ENCODE measurements at regions not wholly inside any gene's neighbourhood (a gene's known extent, or its start where the extent isn't known, plus 50 kb on each side); places are given as distances from the start of the nearest gene placed in this dataset.
"Not testable (repeated sequence)": the region's sequence is repeated elsewhere in the genome, so short reads cannot be mapped to it uniquely, and the experiment has no call there.

GRCh38 chr1:181222972-181223505 lies 134.5 kb downstream of the IER5 start (continued):
- TF ChIP-seq SIN3A (IDR thresholded peaks at IDR 0.05; ENCODE audit: low read depth) (no peak), EZH2 (IDR thresholded peaks at IDR 0.05) (no peak), POLR2AphosphoS5 (IDR thresholded peaks at IDR 0.05; ENCODE audit: low read depth, low read length) (no peak)

GRCh38 chr1:181226728-181227127 lies 138.2 kb downstream of the IER5 start:
- H2AFZ ChIP-seq (ENCODE audit: low read depth, low read length, poor library complexity, severe bottlenecking); H3K79me2 ChIP-seq (ENCODE audit: insufficient read depth, low read length); H3K36me3 ChIP-seq (ENCODE audit: control insufficient read depth in 1 of 2, insufficient read depth in 2 of 2, low read length in 2 of 2); H3K4me3 ChIP-seq (replicated peaks in 1 of 2; ENCODE audit: low read depth in 1 of 2, low read length in 2 of 2); H3K4me2 ChIP-seq (ENCODE audit: low read length); H3K9me3 ChIP-seq (ENCODE audit: control insufficient read depth in 1 of 2, insufficient read depth in 1 of 2, low read depth in 1 of 2, low read length in 2 of 2); H3K4me1 ChIP-seq (ENCODE audit: control insufficient read depth in 1 of 2, insufficient read depth in 2 of 2, low read length in 2 of 2); RAD21 ChIA-PET (ENCODE audit: low non-redundant PET in 1 of 2, low total read pairs in 2 of 2, uncharacterized antibody in 2 of 2, unreplicated experiment in 2 of 2); H3K27ac ChIP-seq (ENCODE audit: low read depth, low read length); BruUV-seq (replicated peaks); DNase-seq (ENCODE audit: low read depth, low spot score); CTCF ChIA-PET; intact Hi-C loops (cut with micrococcal nuclease); ATAC-seq; POLR2A ChIA-PET; H3K9me2 ChIP-seq (ENCODE audit: insufficient read depth); H3K9ac ChIP-seq (ENCODE audit: low read length); H4K20me1 ChIP-seq (ENCODE audit: insufficient read depth); H3K27me3 ChIP-seq (ENCODE audit: insufficient read depth, low read length): not testable (repeated sequence)

DNA sequence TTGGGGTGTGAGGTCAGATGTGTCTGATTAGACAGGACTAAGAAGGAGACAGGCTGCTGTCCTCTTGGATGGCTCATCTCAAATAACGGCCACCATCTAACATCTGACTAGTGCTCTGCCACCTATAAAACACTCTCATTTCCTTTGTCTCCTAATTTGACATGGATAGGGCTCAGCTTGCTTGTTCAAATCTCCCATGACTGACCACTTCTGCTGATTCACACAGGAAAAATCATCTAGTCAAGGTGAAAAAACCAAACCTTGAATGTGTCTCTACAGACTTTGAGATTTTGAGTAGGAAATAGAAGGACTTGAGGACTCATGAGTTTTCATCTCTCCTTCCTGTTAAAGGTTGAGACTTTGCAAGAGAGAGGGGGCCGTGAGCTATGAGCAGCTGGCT lies 150.6 kb downstream of the IER5 start:
- H3K9me2 ChIP-seq (ENCODE audit: insufficient read depth): no peaks in the 10 kb centered on the region
- H3K4me2 ChIP-seq (ENCODE audit: low read length): no peak overlapping the region
- no peak overlapping the region for H3K27ac ChIP-seq (ENCODE audit: low read depth, low read length)
- H3K79me2 ChIP-seq (ENCODE audit: insufficient read depth, low read length): no peaks in the 10 kb centered on the region
- H3K4me3 ChIP-seq (replicated peaks in 1 of 2; ENCODE audit: low read depth in 1 of 2, low read length in 2 of 2): no peak overlapping the region
- no peaks in the 10 kb centered on the region for H3K9me3 ChIP-seq (ENCODE audit: control insufficient read depth in 1 of 2, insufficient read depth in 1 of 2, low read depth in 1 of 2, low read length in 2 of 2)
- DNase-seq (ENCODE audit: low read depth, low spot score) (no peak), ATAC-seq (no peak)
- ChIA-PET RAD21 (ENCODE audit: low non-redundant PET in 1 of 2, low total read pairs in 2 of 2, uncharacterized antibody in 2 of 2, unreplicated experiment in 2 of 2) (no interaction called here), CTCF (no interaction called here), POLR2A (no interaction called here)
- H3K4me1 ChIP-seq (ENCODE audit: control insufficient read depth in 1 of 2, insufficient read depth in 2 of 2, low read length in 2 of 2): no peaks in the 10 kb centered on the region
- TF ChIP-seq SIN3A (IDR thresholded peaks at IDR 0.05; ENCODE audit: low read depth): no peak
- TF ChIP-seq JUND (IDR thresholded peaks at IDR 0.05): no peak
- TF ChIP-seq, protein P1, sequence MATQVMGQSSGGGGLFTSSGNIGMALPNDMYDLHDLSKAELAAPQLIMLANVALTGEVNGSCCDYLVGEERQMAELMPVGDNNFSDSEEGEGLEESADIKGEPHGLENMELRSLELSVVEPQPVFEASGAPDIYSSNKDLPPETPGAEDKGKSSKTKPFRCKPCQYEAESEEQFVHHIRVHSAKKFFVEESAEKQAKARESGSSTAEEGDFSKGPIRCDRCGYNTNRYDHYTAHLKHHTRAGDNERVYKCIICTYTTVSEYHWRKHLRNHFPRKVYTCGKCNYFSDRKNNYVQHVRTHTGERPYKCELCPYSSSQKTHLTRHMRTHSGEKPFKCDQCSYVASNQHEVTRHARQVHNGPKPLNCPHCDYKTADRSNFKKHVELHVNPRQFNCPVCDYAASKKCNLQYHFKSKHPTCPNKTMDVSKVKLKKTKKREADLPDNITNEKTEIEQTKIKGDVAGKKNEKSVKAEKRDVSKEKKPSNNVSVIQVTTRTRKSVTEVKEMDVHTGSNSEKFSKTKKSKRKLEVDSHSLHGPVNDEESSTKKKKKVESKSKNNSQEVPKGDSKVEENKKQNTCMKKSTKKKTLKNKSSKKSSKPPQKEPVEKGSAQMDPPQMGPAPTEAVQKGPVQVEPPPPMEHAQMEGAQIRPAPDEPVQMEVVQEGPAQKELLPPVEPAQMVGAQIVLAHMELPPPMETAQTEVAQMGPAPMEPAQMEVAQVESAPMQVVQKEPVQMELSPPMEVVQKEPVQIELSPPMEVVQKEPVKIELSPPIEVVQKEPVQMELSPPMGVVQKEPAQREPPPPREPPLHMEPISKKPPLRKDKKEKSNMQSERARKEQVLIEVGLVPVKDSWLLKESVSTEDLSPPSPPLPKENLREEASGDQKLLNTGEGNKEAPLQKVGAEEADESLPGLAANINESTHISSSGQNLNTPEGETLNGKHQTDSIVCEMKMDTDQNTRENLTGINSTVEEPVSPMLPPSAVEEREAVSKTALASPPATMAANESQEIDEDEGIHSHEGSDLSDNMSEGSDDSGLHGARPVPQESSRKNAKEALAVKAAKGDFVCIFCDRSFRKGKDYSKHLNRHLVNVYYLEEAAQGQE (IDR thresholded peaks at IDR 0.05; ENCODE audit: low read depth): no peak
- TF ChIP-seq, protein P2, sequence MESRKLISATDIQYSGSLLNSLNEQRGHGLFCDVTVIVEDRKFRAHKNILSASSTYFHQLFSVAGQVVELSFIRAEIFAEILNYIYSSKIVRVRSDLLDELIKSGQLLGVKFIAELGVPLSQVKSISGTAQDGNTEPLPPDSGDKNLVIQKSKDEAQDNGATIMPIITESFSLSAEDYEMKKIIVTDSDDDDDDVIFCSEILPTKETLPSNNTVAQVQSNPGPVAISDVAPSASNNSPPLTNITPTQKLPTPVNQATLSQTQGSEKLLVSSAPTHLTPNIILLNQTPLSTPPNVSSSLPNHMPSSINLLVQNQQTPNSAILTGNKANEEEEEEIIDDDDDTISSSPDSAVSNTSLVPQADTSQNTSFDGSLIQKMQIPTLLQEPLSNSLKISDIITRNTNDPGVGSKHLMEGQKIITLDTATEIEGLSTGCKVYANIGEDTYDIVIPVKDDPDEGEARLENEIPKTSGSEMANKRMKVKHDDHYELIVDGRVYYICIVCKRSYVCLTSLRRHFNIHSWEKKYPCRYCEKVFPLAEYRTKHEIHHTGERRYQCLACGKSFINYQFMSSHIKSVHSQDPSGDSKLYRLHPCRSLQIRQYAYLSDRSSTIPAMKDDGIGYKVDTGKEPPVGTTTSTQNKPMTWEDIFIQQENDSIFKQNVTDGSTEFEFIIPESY (IDR thresholded peaks at IDR 0.05; ENCODE audit: extremely low read depth, insufficient replicate concordance, low read length): no peak
- TF ChIP-seq CEBPB (IDR thresholded peaks at IDR 0.05; ENCODE audit: low read depth): no peak
- no peak for TF ChIP-seq ZNF274 (IDR thresholded peaks at IDR 0.05; ENCODE audit: low read depth, low read length)
- TF ChIP-seq ELF1 (IDR thresholded peaks at IDR 0.05; ENCODE audit: borderline replicate concordance, low read depth): no peak
- no peak for TF ChIP-seq RAD21 (IDR thresholded peaks at IDR 0.05; ENCODE audit: low read depth)
- no peak for TF ChIP-seq POLR2AphosphoS5 (IDR thresholded peaks at IDR 0.05; ENCODE audit: low read depth, low read length)
- H3K9ac ChIP-seq (ENCODE audit: low read length): no peak overlapping the region
- intact Hi-C loops (cut with micrococcal nuclease): no loop called here
- H3K36me3 ChIP-seq (ENCODE audit: control insufficient read depth in 1 of 2, insufficient read depth in 2 of 2, low read length in 2 of 2): no peaks in the 10 kb centered on the region
- no peaks in the 10 kb centered on the region for H4K20me1 ChIP-seq (ENCODE audit: insufficient read depth)
- H2AFZ ChIP-seq (ENCODE audit: low read depth, low read length, poor library complexity, severe bottlenecking): no peak overlapping the region
- no peaks in the 10 kb centered on the region for H3K27me3 ChIP-seq (ENCODE audit: insufficient read depth, low read length)
- no TSS peak for BruUV-seq (replicated peaks)
